Uterus (tissue), 3 donors: ENCODE measurements at regions not wholly inside any gene's neighbourhood (a gene's known extent, or its start where the extent isn't known, plus 50 kb on each side); places are given as distances from the start of the nearest gene placed in this dataset.
"Not testable (repeated sequence)": the region's sequence is repeated elsewhere in the genome, so short reads cannot be mapped to it uniquely, and the experiment has no call there.

ENCODE experiments used
- DNase-seq, 2 donors: peaks; one replicate each; pipeline ENCODE4 v3.0.0-alpha.2; 2019 to 2020
- H3K27ac ChIP-seq, 2 donors: fragments of 200-600 bp; sonication (generic); 1 replicate in 1 of 2; 2 replicates in 1 of 2; pipeline ENCODE4 v1.5.1; 2016 to 2018
- H3K27me3 ChIP-seq, 2 donors: fragments of 200-600 bp; sonication (generic); one replicate each; pipeline ENCODE4 v1.5.1; 2018 to 2019; ENCODE audit warnings: control low read depth in 1 of 2
- H3K36me3 ChIP-seq, 2 donors: fragments of 200-600 bp; sonication (generic); one replicate each; pipeline ENCODE4 v1.5.1; 2019; ENCODE audit warnings: control low read depth in 1 of 2
- H3K4me1 ChIP-seq, 2 donors: fragments of 200-600 bp; sonication (generic); one replicate each; pipeline ENCODE4 v1.5.1; 2018 to 2019; ENCODE audit warnings: control low read depth in 1 of 2
- H3K4me3 ChIP-seq, 2 donors: fragments of 200-600 bp; sonication (generic); 1 replicate in 1 of 2; 2 replicates in 1 of 2; pipeline ENCODE4 v1.5.1; 2018 to 2019; ENCODE audit warnings: mild to moderate bottlenecking in 1 of 2
- H3K9me3 ChIP-seq, 2 donors: fragments of 200-600 bp; sonication (generic); one replicate each; pipeline ENCODE4 v1.5.1; 2019; ENCODE audit warnings: control low read depth in 1 of 2
- CTCF ChIP-seq, 4 experiments: fragments of 200-600 bp in 2 of 4; fragments of 450-650 bp in 2 of 4; sonication (generic) in 2 of 4; IDR thresholded peaks; one replicate each; pipeline ENCODE4 v1.5.1; 2016 to 2019; ENCODE audit warnings: antibody characterized with exemption in 4 of 4, mild to moderate bottlenecking in 2 of 4, moderate library complexity in 1 of 4
- POLR2A ChIP-seq, 2 donors: fragments of 450-650 bp; IDR thresholded peaks; one replicate each; pipeline ENCODE4 v1.6.1; 2016; ENCODE audit warnings: antibody characterized with exemption in 2 of 2, mild to moderate bottlenecking in 1 of 2, moderate library complexity in 1 of 2
- intact Hi-C: fragments of 100-400 bp; cut with DNase I; formaldehyde crosslinking; loops from one replicate; pipeline ENCODE4 v1.15.1; 2023; ENCODE audit warnings: low total_unique reads
- donor health status: DM: yes; HTN: yes; CAD: no.

- Histone ChIP-seq H3K36me3 (no peaks in the 10 kb centered on the region), H3K27me3 (no peaks in the 10 kb centered on the region), H3K9me3 (no peaks in the 10 kb centered on the region), H3K27ac (no peak overlapping the region), H3K4me1 (no peaks in the 10 kb centered on the region), H3K4me3 (no peak overlapping the region)
- intact Hi-C loops = no loop called here
- TF ChIP-seq CTCF (IDR thresholded peaks at IDR 0.05) = no peak
- TF ChIP-seq POLR2A (IDR thresholded peaks at IDR 0.05) = no peak
- DNase-seq = no peak
Measured at GRCh38 chr11:69948256-69949141, 129.3 kb upstream of the FGF3 start.

GRCh38 chr11:69949327-69949726 lies 128.8 kb upstream of the ANO1 start:
- Histone ChIP-seq H3K4me3 (no peak overlapping the region), H3K27me3 (no peaks in the 10 kb centered on the region), H3K4me1 (no peaks in the 10 kb centered on the region), H3K27ac (no peak overlapping the region), H3K36me3 (no peaks in the 10 kb centered on the region), H3K9me3 (no peaks in the 10 kb centered on the region)
- intact Hi-C loops = no loop called here
- TF ChIP-seq POLR2A (IDR thresholded peaks at IDR 0.05) (no peak), CTCF (IDR thresholded peaks at IDR 0.05) (no peak)
- DNase-seq = no peak

GRCh38 chr11:69950120-69950519 lies 128.0 kb upstream of the ANO1 start:
- intact Hi-C loops = no loop called here
- no peak for DNase-seq
- no peaks in the 10 kb centered on the region for H3K27me3 ChIP-seq
- no peaks in the 10 kb centered on the region for H3K36me3 ChIP-seq
- no peaks in the 10 kb centered on the region for H3K4me1 ChIP-seq
- H3K9me3 ChIP-seq = no peaks in the 10 kb centered on the region
- no peak overlapping the region for H3K4me3 ChIP-seq
- TF ChIP-seq CTCF (IDR thresholded peaks at IDR 0.05) = peak in 2 of 4 experiments; percentile 25 to 42
- TF ChIP-seq POLR2A (IDR thresholded peaks at IDR 0.05) = no peak
- no peak overlapping the region for H3K27ac ChIP-seq

- no peak overlapping the region for H3K27ac ChIP-seq
- intact Hi-C loops = no loop called here
- H3K27me3 ChIP-seq = no peaks in the 10 kb centered on the region
- H3K4me1 ChIP-seq = no peaks in the 10 kb centered on the region
- H3K4me3 ChIP-seq = no peak overlapping the region
- TF ChIP-seq POLR2A (IDR thresholded peaks at IDR 0.05) = no peak
- no peak for TF ChIP-seq CTCF (IDR thresholded peaks at IDR 0.05)
- no peak for DNase-seq
- no peaks in the 10 kb centered on the region for H3K9me3 ChIP-seq
- no peaks in the 10 kb centered on the region for H3K36me3 ChIP-seq
Measured at GRCh38 chr11:69950621-69951020, 127.5 kb upstream of the ANO1 start.

GRCh38 chr11:69951821-69952220 lies 126.3 kb upstream of the ANO1 start:
- TF ChIP-seq CTCF (IDR thresholded peaks at IDR 0.05) (no peak), POLR2A (IDR thresholded peaks at IDR 0.05) (no peak)
- no peak overlapping the region for H3K4me3 ChIP-seq
- DNase-seq = no peak
- H3K27me3 ChIP-seq = no peaks in the 10 kb centered on the region
- H3K36me3 ChIP-seq = no peaks in the 10 kb centered on the region
- no peaks in the 10 kb centered on the region for H3K4me1 ChIP-seq
- intact Hi-C loops = no loop called here
- H3K27ac ChIP-seq = no peak overlapping the region
- H3K9me3 ChIP-seq = no peaks in the 10 kb centered on the region

GRCh38 chr11:69952229-69952975 lies 125.7 kb upstream of the ANO1 start:
- H3K27me3 ChIP-seq, H3K4me1 ChIP-seq, H3K4me3 ChIP-seq, H3K36me3 ChIP-seq, H3K9me3 ChIP-seq, H3K27ac ChIP-seq, intact Hi-C loops, DNase-seq: not testable (repeated sequence)
